ENCODE measurements at regions not wholly inside any gene's neighbourhood (a gene's known extent, or its start where the extent isn't known, plus 50 kb on each side); places are given as distances from the start of the nearest gene placed in this dataset.

DNA sequence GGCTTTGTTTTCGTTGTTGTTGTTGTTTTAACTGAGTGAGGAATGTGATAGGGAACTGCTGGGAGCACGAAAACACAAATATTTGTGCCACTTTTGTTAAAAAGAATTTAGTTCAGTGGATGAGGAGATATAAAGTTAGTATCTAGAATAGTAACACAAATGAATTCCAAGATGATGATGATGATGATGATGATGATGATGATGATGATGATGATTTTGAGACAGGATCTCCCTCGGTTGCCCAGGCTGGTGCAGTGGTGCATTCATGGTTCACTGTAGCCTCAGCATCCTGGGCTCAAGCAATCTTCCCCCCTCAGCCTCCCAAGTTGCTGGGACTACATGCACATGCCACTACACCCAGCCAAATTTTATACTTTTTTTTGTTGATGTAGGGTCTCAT, 223.7 kb downstream of the DSEL start:
- H3K9me3 ChIP-seq: no peaks in the 10 kb centered on the region
- H3K27ac ChIP-seq: no peak overlapping the region
- ATAC-seq (no peak), DNase-seq (no peak)
- TF ChIP-seq, protein P1, sequence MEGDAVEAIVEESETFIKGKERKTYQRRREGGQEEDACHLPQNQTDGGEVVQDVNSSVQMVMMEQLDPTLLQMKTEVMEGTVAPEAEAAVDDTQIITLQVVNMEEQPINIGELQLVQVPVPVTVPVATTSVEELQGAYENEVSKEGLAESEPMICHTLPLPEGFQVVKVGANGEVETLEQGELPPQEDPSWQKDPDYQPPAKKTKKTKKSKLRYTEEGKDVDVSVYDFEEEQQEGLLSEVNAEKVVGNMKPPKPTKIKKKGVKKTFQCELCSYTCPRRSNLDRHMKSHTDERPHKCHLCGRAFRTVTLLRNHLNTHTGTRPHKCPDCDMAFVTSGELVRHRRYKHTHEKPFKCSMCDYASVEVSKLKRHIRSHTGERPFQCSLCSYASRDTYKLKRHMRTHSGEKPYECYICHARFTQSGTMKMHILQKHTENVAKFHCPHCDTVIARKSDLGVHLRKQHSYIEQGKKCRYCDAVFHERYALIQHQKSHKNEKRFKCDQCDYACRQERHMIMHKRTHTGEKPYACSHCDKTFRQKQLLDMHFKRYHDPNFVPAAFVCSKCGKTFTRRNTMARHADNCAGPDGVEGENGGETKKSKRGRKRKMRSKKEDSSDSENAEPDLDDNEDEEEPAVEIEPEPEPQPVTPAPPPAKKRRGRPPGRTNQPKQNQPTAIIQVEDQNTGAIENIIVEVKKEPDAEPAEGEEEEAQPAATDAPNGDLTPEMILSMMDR (IDR thresholded peaks at IDR 0.05): no peak
- no peaks in the 10 kb centered on the region for H3K27me3 ChIP-seq
- H3K4me3 ChIP-seq: no peak overlapping the region
- intact Hi-C loops (cut with DNase I): no loop called here
- no peaks in the 10 kb centered on the region for H3K36me3 ChIP-seq
- no peaks in the 10 kb centered on the region for H3K4me1 ChIP-seq

DNA sequence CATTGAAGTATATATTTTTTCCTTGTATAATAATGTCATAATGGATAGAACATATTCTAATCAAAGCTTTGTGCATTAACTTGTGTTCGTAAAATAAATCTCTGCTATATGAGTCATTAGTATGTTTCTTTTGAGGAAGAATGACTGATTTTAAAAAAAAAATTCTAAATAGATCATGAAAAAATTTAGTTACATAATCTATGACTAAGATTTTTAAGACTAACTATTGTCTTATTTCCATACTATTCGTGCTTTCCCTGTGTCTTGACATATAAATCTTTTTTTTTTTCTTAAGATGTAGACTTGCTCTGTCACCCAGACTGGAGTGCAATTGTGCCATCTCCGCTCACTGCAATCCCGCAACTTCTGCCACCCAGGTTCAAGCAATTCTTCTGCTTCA, 226.1 kb downstream of the DSEL start:
- Histone ChIP-seq H3K4me3 (no peak overlapping the region), H3K9me3 (no peaks in the 10 kb centered on the region), H3K27ac (no peak overlapping the region), H3K27me3 (no peaks in the 10 kb centered on the region), H3K4me1 (no peaks in the 10 kb centered on the region), H3K36me3 (no peaks in the 10 kb centered on the region)
- no peak for ATAC-seq
- no peak for DNase-seq
- intact Hi-C loops (cut with DNase I): no loop called here
- TF ChIP-seq, protein P1 (IDR thresholded peaks at IDR 0.05): no peak

DNA sequence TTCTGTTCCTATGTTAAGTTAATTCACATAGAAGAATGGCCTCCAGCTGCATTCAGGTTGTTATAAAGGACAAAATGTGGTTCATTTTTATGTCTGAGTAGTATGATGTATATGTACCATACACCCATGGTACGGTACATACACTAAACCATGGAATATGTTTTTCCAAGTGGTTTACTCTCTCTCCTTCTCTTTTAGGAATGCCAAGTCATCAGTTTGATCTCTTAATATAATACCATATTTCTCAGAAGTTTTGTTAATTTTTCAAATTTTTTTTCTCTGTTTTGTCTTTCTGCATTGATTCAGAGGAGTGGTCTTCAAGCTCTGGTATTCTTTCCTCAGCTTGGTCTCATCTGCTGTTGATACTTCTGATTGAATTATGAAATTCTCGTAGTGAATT, 230.9 kb downstream of the DSEL start:
- Histone ChIP-seq H3K9me3 (no peaks in the 10 kb centered on the region), H3K27me3 (no peaks in the 10 kb centered on the region), H3K4me1 (no peaks in the 10 kb centered on the region), H3K27ac (no peak overlapping the region), H3K36me3 (no peaks in the 10 kb centered on the region), H3K4me3 (no peak overlapping the region)
- DNase-seq: no peak
- no peak for ATAC-seq
- TF ChIP-seq, protein P1 (IDR thresholded peaks at IDR 0.05): no peak
- intact Hi-C loops (cut with DNase I): no loop called here

DNA sequence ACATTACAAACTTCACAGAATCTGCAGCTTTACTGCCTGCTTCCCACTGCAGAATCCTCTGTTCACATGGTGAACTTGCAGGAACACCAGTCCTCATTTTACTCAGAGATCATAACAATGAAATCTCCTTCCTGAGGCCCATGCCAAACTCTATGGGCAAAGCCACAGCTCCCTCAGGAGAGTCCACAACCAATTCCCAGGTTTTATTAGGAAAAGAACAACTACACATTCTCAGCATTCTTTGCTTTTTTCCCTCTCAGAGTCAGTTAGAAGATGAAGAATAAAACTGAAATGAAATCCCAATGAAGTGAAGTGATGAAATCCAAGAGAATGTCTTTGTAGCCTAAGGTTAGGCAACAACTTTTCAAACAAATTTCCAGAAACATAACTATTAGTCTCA, 233.7 kb downstream of the DSEL start:
- no peak overlapping the region for H3K4me3 ChIP-seq
- intact Hi-C loops (cut with DNase I): no loop called here
- TF ChIP-seq, protein P1 (IDR thresholded peaks at IDR 0.05): no peak
- H3K36me3 ChIP-seq: no peaks in the 10 kb centered on the region
- no peaks in the 10 kb centered on the region for H3K4me1 ChIP-seq
- no peak for DNase-seq
- no peaks in the 10 kb centered on the region for H3K27me3 ChIP-seq
- no peaks in the 10 kb centered on the region for H3K9me3 ChIP-seq
- no peak for ATAC-seq
- no peak overlapping the region for H3K27ac ChIP-seq

DNA sequence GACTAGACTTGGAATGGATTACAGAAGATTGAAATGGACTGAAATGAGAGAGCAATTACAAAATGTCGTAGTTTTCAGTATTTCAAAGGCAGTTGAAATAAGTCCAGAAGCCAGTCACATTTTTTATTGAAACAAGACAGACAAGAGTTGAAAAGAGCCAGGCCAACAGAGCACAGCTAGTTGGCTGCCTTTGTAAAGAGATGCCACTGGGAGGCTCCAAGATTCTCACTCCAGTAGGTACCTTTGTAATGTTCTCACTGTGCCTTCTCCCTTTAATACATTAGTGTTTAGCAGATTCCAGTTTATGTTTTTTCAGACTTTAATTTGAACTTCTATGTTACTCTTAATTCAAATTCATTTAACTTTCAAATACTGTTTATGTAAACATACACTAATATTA, 234.8 kb downstream of the DSEL start:
- Histone ChIP-seq H3K9me3 (no peaks in the 10 kb centered on the region), H3K4me3 (no peak overlapping the region), H3K27me3 (no peaks in the 10 kb centered on the region), H3K4me1 (no peaks in the 10 kb centered on the region), H3K27ac (no peak overlapping the region), H3K36me3 (no peaks in the 10 kb centered on the region)
- no peak for ATAC-seq
- DNase-seq: no peak
- intact Hi-C loops (cut with DNase I): no loop called here
- TF ChIP-seq, protein P1 (IDR thresholded peaks at IDR 0.05): no peak

DNA sequence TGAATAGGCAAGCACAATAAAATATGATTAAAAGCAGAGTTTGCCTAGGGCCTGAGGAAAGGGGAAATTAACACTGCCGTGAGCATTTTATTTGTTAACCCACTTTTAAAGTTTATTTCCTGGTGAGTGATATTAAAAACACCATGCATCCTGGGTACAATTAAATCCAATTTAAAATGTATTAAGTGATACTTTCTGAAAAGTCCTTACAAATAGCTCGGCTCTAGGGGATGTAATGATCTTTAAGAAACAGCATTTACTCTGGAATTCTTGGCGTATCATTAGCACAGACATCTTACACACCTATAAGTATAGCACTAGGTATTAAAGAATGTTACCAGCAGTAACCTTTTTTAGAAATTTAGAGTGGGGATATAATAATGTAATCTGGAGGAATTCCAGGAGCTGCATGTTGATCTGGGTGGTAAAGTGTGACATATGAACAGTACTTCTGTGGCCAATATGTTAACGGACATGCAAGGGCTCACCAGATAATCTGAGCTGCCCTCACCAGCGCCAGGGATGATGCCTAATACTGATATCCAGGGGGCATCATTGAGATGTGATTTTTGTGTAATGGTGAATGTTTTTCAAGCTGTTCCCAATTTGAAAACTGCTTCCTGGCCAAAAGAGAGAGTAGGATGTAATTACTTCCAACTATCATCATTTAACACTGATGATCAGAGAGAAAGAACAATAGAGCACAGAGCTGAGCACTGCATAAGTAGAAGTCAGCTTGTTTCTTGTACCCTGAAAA, 235.9 kb downstream of the DSEL start:
- H3K4me1 ChIP-seq: no peaks in the 10 kb centered on the region
- H3K4me3 ChIP-seq: no peak overlapping the region
- no peaks in the 10 kb centered on the region for H3K27me3 ChIP-seq
- DNase-seq: no peak
- no peak overlapping the region for H3K27ac ChIP-seq
- ATAC-seq: no peak
- H3K9me3 ChIP-seq: no peaks in the 10 kb centered on the region
- intact Hi-C loops (cut with DNase I): no loop called here
- TF ChIP-seq, protein P1 (IDR thresholded peaks at IDR 0.05): no peak
- no peaks in the 10 kb centered on the region for H3K36me3 ChIP-seq

Data from upper lobe of right lung (tissue), 1 donor.